ENCODE measurements at regions not wholly inside any gene's neighbourhood (a gene's known extent, or its start where the extent isn't known, plus 50 kb on each side); places are given as distances from the start of the nearest gene placed in this dataset.
"Not testable (repeated sequence)": the region's sequence is repeated elsewhere in the genome, so short reads cannot be mapped to it uniquely, and the experiment has no call there.

GRCh38 chr4:34851411-34851810, 1392.9 kb downstream of the ARAP2 start:
- intact Hi-C loops (cut with micrococcal nuclease), result no loop called here
- ATAC-seq, result no peak
- DNase-seq, result no peak

DNA sequence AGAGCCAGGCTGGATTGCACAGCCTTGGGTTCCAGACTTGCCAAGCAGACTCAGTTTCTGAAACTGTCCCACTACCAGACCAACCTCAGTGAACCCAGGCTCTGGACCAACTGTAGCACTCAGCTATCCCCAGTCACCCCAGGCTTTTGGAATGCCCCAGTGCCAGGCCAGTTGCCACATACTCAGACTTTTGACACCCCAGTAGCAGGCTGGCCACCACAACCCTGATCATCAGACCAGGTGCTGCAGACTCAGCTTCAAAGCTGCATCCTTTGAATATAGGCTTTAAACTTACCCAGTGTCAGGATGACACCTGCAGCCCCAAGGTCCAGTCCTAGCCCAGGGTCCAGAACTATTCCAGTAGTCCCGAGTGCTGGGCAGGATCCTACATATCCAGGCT, 1389.9 kb downstream of the ARAP2 start:
- ATAC-seq (no peak), DNase-seq (no peak)
- intact Hi-C loops (cut with micrococcal nuclease), result no loop called here

GRCh38 chr4:34861666-34862065, 1382.6 kb downstream of the ARAP2 start:
- ATAC-seq, result no peak
- intact Hi-C loops (cut with micrococcal nuclease), result no loop called here
- no peak for DNase-seq

- intact Hi-C loops (cut with micrococcal nuclease), result no loop called here
- no peak for ATAC-seq
- no peak for DNase-seq
Measured at GRCh38 chr4:34878961-34879360, 1365.4 kb downstream of the ARAP2 start.

DNA sequence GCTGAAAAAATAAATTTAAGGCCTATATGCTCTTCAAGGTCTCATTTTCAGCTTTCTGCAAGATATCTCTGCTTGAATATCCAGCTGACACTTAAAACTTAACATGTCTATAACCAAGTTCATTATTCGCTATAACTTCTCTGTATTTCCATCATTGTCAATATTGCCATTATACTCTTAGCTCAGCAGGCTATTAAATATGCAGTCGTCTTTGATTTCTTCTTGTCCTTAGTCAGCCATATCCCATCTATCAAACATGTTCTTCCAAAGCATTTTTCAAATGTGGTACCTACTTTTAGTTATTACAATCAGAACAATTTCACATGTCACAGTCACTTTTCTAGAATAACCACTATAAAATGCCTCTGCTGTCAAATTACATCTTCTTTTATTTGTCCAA, 1364.1 kb downstream of the ARAP2 start:
- ATAC-seq (no peak), DNase-seq (no peak)
- intact Hi-C loops (cut with micrococcal nuclease), result no loop called here

GRCh38 chr4:34891892-34892291, 1352.4 kb downstream of the ARAP2 start:
- ATAC-seq (no peak), DNase-seq (no peak)
- intact Hi-C loops (cut with micrococcal nuclease), result no loop called here

DNA sequence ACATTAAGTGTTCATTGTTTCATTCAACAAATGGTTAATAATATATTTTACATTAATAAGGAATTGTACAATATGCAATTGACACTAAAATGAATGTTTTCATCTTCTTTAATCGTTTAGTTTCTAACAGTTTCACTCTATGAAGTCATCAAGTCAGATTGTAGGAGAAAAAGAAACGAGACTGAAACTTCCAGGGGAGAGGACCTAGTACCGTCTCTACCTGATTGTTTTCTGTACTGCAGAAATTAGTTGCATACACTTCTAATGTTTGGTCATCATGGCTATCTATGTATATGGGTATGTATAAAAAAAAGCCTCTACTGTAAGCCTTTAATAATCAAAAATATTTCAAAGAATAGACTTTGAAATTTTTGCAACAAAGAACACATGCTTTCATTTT, 1350.9 kb downstream of the ARAP2 start:
- DNase-seq (no peak), ATAC-seq (no peak)
- intact Hi-C loops (cut with micrococcal nuclease), result no loop called here

DNA sequence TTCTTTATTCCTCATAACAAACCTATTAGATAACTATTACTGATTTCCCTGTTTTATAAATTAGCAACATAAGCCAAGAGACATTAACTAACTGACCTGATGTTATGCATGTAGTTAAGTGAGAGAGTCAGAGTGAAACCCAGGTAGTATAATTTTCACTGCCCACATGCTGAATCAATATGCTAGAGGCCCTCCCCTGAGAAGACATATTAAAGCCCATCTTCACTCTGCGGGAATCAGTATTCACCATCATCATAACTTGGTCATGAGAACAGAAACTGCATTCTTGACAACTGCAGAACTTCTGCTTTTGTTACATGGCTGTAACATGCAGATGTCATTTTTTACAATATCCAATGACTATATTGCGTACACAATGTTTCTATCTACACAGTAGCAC, 1324.3 kb downstream of the ARAP2 start:
- no peak for DNase-seq
- no peak for ATAC-seq
- intact Hi-C loops (cut with micrococcal nuclease), result no loop called here

- ATAC-seq (no peak), DNase-seq (no peak)
- intact Hi-C loops (cut with micrococcal nuclease), result no loop called here
Measured at GRCh38 chr4:34921391-34921790, 1322.9 kb downstream of the ARAP2 start.

- no peak for ATAC-seq
- intact Hi-C loops (cut with micrococcal nuclease), result no loop called here
- DNase-seq, result no peak
Measured at GRCh38 chr4:34922325-34922724, 1322.0 kb downstream of the ARAP2 start.

DNA sequence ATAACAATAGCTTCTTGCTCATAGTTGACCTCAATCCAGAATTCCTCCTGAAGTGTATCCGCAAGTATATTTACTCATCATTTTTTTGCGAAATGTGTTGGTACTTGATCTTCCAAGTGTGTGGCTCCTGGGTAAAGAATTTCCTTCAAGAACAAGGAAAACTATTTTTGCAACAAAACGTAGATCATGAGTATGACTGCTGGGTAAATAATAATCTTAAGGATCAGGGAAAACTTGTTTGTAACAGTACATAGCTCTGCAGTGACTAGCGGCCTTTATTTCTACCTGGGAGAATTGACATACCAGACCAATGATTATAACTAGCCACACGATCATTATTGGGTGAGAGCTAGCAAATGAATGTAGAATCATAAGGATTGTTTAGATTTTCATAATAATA, 1311.7 kb downstream of the ARAP2 start:
- ATAC-seq (no peak), DNase-seq (no peak)
- intact Hi-C loops (cut with micrococcal nuclease), result no loop called here

DNA sequence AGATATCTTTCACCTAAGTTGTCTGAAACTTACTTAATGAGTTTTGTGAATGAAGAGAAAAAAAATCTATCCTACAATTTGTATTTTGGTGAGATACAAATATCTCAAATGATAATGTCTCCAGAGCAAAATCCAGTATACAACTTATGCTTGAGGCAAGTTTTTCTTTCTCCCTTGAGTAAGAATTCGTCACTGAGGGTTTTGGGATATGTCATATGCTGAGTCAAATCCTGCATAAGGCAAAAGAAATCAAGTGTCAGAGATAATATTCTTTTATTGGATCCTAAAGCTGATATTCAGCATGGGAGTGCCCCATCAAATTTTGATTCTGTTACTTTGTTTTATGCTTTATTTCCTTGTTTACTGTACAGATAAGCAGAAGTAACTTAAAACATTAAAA, 1308.6 kb downstream of the ARAP2 start:
- intact Hi-C loops (cut with micrococcal nuclease), result no loop called here
- ATAC-seq (no peak), DNase-seq (no peak)

DNA sequence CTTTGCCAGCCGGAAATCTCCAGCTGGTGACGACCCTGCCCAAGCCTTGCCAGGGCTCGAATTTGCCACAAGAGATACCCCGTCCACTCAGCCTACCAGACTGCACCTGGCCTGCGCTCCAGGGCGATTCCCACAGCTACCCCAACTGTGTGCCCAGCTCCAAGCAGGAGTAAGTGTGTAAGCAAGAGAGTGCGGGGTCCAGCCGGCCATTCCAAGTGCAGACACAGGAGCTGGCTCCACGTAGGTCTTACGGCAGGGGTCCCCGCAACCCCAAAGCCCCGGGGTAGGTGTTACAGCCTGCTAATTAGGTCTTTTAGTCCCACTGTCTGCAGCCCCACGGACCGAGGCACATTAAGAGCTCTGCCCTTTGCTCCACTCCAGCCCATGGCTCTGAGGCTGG, 1305.2 kb downstream of the ARAP2 start:
- ATAC-seq, result no peak
- intact Hi-C loops (cut with micrococcal nuclease), result no loop called here
- DNase-seq, result no peak

DNA sequence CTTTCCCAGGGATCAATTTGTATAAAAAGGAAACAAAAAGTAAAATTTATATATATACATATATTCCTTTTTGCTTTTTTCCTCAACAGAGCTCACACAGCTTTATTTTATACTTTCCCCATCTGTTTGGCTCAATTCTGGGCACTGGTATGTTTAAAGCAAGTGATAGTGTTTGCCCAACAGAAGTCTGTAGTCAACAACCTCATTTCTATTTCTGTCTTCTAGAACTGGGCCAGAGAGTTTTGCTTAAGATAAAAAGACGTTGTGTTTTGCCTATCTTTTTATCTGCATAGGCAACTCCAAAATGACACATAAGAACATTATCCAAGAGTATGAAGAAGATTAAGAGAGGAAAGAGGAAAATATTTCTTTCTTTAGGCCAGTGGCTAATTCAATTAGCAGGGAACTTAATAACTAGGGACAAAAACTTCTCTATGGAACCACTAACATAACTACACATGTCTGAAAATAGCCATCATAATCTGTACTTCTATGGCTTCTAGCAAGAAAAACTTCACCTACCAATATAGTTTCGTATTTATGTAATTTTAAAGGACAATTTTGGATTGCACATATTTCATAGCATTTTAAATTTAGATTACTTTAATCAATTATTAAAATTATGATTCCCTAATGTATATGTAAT, 1300.5 kb downstream of the ARAP2 start:
- DNase-seq, result no peak
- no peak for ATAC-seq

DNA sequence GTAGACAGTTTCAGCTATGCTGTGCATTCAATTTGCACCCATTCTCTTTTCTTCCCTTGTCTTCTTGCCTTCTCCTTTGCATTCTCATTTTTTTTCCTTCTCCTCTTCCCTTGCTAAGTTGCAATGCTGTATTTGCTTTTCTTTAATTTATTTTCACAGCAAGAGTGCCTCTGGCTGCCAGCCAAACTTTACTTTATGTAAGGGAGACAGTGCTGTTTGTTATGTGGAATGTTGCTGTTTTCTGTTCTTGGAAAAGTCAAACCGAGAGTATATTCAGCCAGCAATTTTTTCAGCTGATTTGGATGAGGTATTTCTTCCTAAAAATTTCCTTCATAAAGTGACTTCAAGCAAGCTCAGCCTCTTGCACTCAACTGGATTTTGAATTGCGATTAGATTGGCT, 1293.4 kb downstream of the ARAP2 start:
- intact Hi-C loops (cut with micrococcal nuclease), result no loop called here
- ATAC-seq, result no peak
- DNase-seq, result no peak

More for the DNA sequence above, 1300.5 kb downstream of the ARAP2 start:
- intact Hi-C loops (cut with micrococcal nuclease), result no loop called here

GRCh38 chr4:34953145-34953799, 1291.0 kb downstream of the ARAP2 start:
- intact Hi-C loops (cut with micrococcal nuclease), result no loop called here
- DNase-seq (no peak), ATAC-seq (no peak)

- no peak for DNase-seq
- intact Hi-C loops (cut with micrococcal nuclease), result no loop called here
- ATAC-seq, result no peak
Measured at GRCh38 chr4:34964613-34965012, 1279.7 kb downstream of the ARAP2 start.

GRCh38 chr4:34972189-34972588, 1272.1 kb downstream of the ARAP2 start:
- intact Hi-C loops (cut with micrococcal nuclease), result no loop called here
- DNase-seq, result no peak

DNA sequence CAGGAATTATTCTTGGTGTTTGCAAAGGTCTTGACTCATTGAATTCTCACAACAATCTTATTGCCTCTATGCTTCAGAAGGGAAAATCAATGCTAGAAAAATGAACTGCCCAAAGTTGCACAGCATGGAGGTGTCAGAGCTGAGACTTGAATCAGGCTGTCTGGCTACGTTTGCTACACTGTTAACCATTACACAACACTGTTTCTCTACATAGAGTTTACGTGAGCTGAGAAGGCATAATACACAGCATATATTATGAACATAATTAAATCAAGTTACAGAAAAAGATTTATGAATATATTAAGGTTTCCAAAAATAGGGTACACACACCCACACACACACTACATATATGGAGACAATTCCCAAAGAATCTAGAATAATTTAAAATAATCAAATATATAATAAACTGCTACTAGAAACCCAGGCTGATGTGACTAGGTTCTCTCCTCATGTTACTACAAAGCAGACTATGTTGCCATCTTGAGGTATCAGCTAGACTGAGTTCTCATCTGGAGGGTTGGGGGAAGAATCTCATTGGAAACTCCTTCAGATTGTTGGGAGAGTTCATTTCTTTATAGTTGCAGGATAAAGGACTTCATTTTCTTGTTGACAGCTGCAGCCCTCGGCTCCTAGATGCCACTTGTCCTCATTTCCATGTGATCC, 1270.5 kb downstream of the ARAP2 start:
- intact Hi-C loops (cut with micrococcal nuclease), result no loop called here

More at GRCh38 chr4:34972189-34972588, 1272.1 kb downstream of the ARAP2 start:
- ATAC-seq, result no peak

GRCh38 chr4:34974313-34974680, 1270.0 kb downstream of the ARAP2 start:
- intact Hi-C loops (cut with micrococcal nuclease), result no loop called here
- DNase-seq (no peak), ATAC-seq (no peak)

More for the DNA sequence above, 1270.5 kb downstream of the ARAP2 start:
- DNase-seq, result no peak
- no peak for ATAC-seq

DNA sequence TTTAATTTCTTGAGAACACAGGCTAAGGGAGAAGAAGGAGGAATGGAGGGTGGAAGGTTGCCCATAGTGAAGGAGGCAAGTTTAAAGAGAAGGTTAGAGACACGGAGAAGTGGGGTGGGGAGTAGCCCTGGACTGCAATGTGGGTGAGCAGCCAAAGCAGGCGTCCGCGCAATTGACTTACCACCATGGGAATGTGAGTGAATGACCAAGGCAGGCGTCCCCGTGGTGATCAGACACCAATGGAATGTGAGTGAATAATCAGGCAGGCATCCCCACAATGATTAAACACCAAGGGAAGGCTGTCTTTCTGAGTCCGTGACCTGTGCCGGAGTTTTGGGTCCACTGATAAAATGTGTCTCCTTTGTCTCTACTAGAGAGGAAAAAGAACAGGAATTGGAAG, 1223.1 kb downstream of the ARAP2 start:
- ATAC-seq; DNase-seq; intact Hi-C loops (cut with micrococcal nuclease): not testable (repeated sequence)

All from left ventricle myocardium superior (tissue), 1 donor.